ENCODE measurements at regions not wholly inside any gene's neighbourhood (a gene's known extent, or its start where the extent isn't known, plus 50 kb on each side); places are given as distances from the start of the nearest gene placed in this dataset.

DNA sequence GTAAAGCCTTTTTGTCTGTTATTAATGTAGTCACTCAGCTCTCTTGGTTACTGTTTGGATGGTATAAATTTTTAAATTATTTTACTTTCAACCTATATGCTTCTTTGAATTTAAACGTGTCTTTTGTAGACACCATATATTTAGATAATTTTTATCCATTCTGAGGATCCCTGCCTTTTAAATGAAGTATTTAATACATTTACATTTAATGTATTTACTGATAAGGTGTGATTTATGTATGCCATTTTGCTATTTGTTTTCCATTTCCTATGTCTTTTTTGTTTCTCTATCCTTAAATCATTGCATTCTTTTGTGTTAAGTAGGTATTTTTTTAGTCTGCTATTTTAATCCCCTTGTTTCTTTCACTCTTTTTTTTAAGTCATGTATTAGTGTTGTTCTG is 238.0 kb downstream of the RAB28 start:
- H3K9me3 ChIP-seq (ENCODE audit: low read length): peaks cover 8% of the 10 kb centered on the region; the same call in 1 of the 2 replicates
- TF ChIP-seq SNAPC2 (CRISPR knock-in tag; IDR thresholded peaks at IDR 0.05): no peak
- no peak for TF ChIP-seq FOXK2 (IDR thresholded peaks at IDR 0.05)
- no peak for TF ChIP-seq TEAD3 (CRISPR knock-in tag; optimal IDR thresholded peaks at IDR 0.05; ENCODE audit: borderline replicate concordance)
- TF ChIP-seq MAFK (conservative IDR thresholded peaks at IDR 0.05 in 1 of 2, IDR thresholded peaks at IDR 0.05 in 1 of 2; ENCODE audit: low read length in 2 of 2): no peak
- TF ChIP-seq, protein P1, sequence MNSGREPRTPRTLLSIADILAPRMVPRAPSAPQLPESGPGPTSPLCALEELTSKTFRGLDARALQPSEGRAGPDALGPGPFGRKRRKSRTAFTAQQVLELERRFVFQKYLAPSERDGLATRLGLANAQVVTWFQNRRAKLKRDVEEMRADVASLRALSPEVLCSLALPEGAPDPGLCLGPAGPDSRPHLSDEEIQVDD (CRISPR knock-in tag; IDR thresholded peaks at IDR 0.05; ENCODE audit: borderline replicate concordance): no peak
- TF ChIP-seq SIX4 (CRISPR knock-in tag; IDR thresholded peaks at IDR 0.05): no peak
- no peak for TF ChIP-seq ZNF570 (CRISPR knock-in tag; IDR thresholded peaks at IDR 0.05; ENCODE audit: borderline replicate concordance)
- no peaks in the 10 kb centered on the region for H3K27me3 ChIP-seq (ENCODE audit: control insufficient read depth in 1 of 2, insufficient read depth in 2 of 2, low read length in 2 of 2)
- no peaks in the 10 kb centered on the region for H4K20me1 ChIP-seq (ENCODE audit: insufficient read depth, low read length)
- no peak for ATAC-seq
- H3K4me1 ChIP-seq (ENCODE audit: insufficient read depth, low read length): peaks cover 10% of the 10 kb centered on the region; the same call in 1 of the 2 replicates
- BruUV-seq (replicated peaks): no TSS peak
- no peaks in the 10 kb centered on the region for H3K36me3 ChIP-seq (replicated peaks in 1 of 2; ENCODE audit: control insufficient read depth in 1 of 2, insufficient read depth in 2 of 2, low read length in 2 of 2)
- POLR2A ChIA-PET: no interaction called here
- H3K79me2 ChIP-seq (ENCODE audit: insufficient read depth, low read length): no peaks in the 10 kb centered on the region
- H2AFZ ChIP-seq (ENCODE audit: low read length): no peak overlapping the region
- intact Hi-C loops (cut with micrococcal nuclease; ENCODE audit: unreplicated experiment): no loop called here
- in situ Hi-C loops (cut with HindIII; ENCODE audit: extremely low pct_ligation_motif_present, low pct_unique_long_range_greater_than_20kb): no loop called here
- CTCF ChIA-PET (ENCODE audit: low intra/inter-chr PET ratio, low total read pairs): no interaction called here
- FAIRE-seq: no peak
- no peak overlapping the region for H3K4me2 ChIP-seq (ENCODE audit: low read depth, low read length)
- no peak overlapping the region for H3K9ac ChIP-seq (ENCODE audit: insufficient read depth, low read depth, low read length)
- DNase-seq (ENCODE audit: low spot score): no peak
- H3K27ac ChIP-seq (ENCODE audit: extremely low read length, insufficient read depth, low read length): no peak overlapping the region
- no peak overlapping the region for H3K4me3 ChIP-seq (replicated peaks in 1 of 3; ENCODE audit: insufficient read depth in 1 of 3, low read depth in 2 of 3, low read length in 3 of 3)
- 40% methylated on average over 1 of the region's 1 CpG for WGBS (ENCODE audit: low lambda C conversion rate)

GRCh38 chr4:13244444-13244843 is 239.7 kb downstream of the RAB28 start:
- H3K4me2 ChIP-seq (ENCODE audit: low read depth, low read length): no peak overlapping the region
- POLR2A ChIA-PET: no interaction called here
- no peak overlapping the region for H3K27ac ChIP-seq (ENCODE audit: extremely low read length, insufficient read depth, low read length)
- no peaks in the 10 kb centered on the region for H3K36me3 ChIP-seq (replicated peaks in 1 of 2; ENCODE audit: control insufficient read depth in 1 of 2, insufficient read depth in 2 of 2, low read length in 2 of 2)
- H4K20me1 ChIP-seq (ENCODE audit: insufficient read depth, low read length): no peaks in the 10 kb centered on the region
- peaks cover 5% of the 10 kb centered on the region; the same call in 1 of the 2 replicates for H3K4me1 ChIP-seq (ENCODE audit: insufficient read depth, low read length)
- no peak for ATAC-seq
- no peak overlapping the region for H3K4me3 ChIP-seq (replicated peaks in 1 of 3; ENCODE audit: insufficient read depth in 1 of 3, low read depth in 2 of 3, low read length in 3 of 3)
- no peak overlapping the region for H2AFZ ChIP-seq (ENCODE audit: low read length)
- no peaks in the 10 kb centered on the region for H3K79me2 ChIP-seq (ENCODE audit: insufficient read depth, low read length)
- no peak for DNase-seq (ENCODE audit: low spot score)
- in situ Hi-C loops (cut with HindIII; ENCODE audit: extremely low pct_ligation_motif_present, low pct_unique_long_range_greater_than_20kb): no loop called here
- H3K9ac ChIP-seq (ENCODE audit: insufficient read depth, low read depth, low read length): no peak overlapping the region
- intact Hi-C loops (cut with micrococcal nuclease; ENCODE audit: unreplicated experiment): no loop called here
- TF ChIP-seq ZNF652 (CRISPR knock-in tag; IDR thresholded peaks at IDR 0.05; ENCODE audit: borderline replicate concordance, low read depth) (0 out of 2 replicates have a peak, but pooled peaks have one; percentile 33), ZBTB39 (CRISPR knock-in tag; IDR thresholded peaks at IDR 0.05) (no peak), SOX13 (IDR thresholded peaks at IDR 0.05) (no peak), SOX13 (CRISPR knock-in tag; conservative IDR thresholded peaks at IDR 0.05 in 1 of 2, IDR thresholded peaks at IDR 0.05 in 1 of 2) (peak in 1 of 2 experiments; percentile 74; a peak in 2 of 4 replicates)
- CTCF ChIA-PET (ENCODE audit: low intra/inter-chr PET ratio, low total read pairs): no interaction called here
- 71% methylated on average over 2 of the region's 2 CpGs for WGBS (ENCODE audit: low lambda C conversion rate)
- FAIRE-seq: no peak
- H3K9me3 ChIP-seq (ENCODE audit: low read length): peaks cover 8% of the 10 kb centered on the region; the same call in 1 of the 2 replicates
- no peaks in the 10 kb centered on the region for H3K27me3 ChIP-seq (ENCODE audit: control insufficient read depth in 1 of 2, insufficient read depth in 2 of 2, low read length in 2 of 2)
- BruUV-seq (replicated peaks): no TSS peak

Measured in HepG2 (cell line).